ENCODE measurements at regions not wholly inside any gene's neighbourhood (a gene's known extent, or its start where the extent isn't known, plus 50 kb on each side); places are given as distances from the start of the nearest gene placed in this dataset.

GRCh38 chr3:124478830-124479229 lies 251.4 kb upstream of the UMPS start:
- H3K27me3 ChIP-seq (replicated peaks in 1 of 4; ENCODE audit: control insufficient read depth in 3 of 4, extremely low read depth in 1 of 4, insufficient read depth in 3 of 4, low read length in 3 of 4) = no peaks in the 10 kb centered on the region
- H3K4me3 ChIP-seq (ENCODE audit: extremely low read depth in 1 of 4, insufficient read depth in 2 of 4, low read depth in 3 of 4, low read length in 4 of 4) = no peak overlapping the region
- no peak overlapping the region for H2BK5ac ChIP-seq (ENCODE audit: low read depth, low read length)
- no peak overlapping the region for H4K5ac ChIP-seq (ENCODE audit: insufficient read length, low read depth, low read length)
- no peak overlapping the region for H3K4me2 ChIP-seq (ENCODE audit: insufficient read depth in 1 of 2, low read depth in 2 of 2, low read length in 2 of 2)
- H4K20me1 ChIP-seq (replicated peaks in 1 of 2; ENCODE audit: control insufficient read depth in 1 of 2, insufficient read depth in 2 of 2, low read length in 2 of 2) = peaks cover 0 to 1% of the 10 kb centered on the region in 2 experiments
- no peaks in the 10 kb centered on the region for H3K36me3 ChIP-seq (ENCODE audit: control insufficient read depth in 2 of 4, insufficient read depth in 4 of 4, low read length in 3 of 4)
- WGBS, 2 experiments (ENCODE audit: extremely low coverage in 1 of 2, insufficient coverage in 1 of 2, insufficient read length in 1 of 2, insufficient replicate concordance in 2 of 2, low coverage in 1 of 2, low lambda C conversion rate in 2 of 2, missing lambda C conversion rate in 1 of 2) = 84% methylated on average over 2 of the region's 2 CpGs; no CpG with 5 or more reads in 1 of the 2 experiments
- ChIA-PET POLR2A (ENCODE audit: partially characterized antibody) (no interaction called here), CTCF (ENCODE audit: partially characterized antibody) (interaction anchor here (1.0 to 1.7 kb wide), 2 partner anchors 10 to 80 kb away, joined by 3 to 5 read pairs; no protein-coding TSS in a partner anchor)
- DNase-seq (ENCODE audit: low read depth in 1 of 2, low spot score in 2 of 2) = no peak
- H2BK12ac ChIP-seq (ENCODE audit: low read depth, low read length) = no peak overlapping the region
- H2BK120ac ChIP-seq (replicated peaks; ENCODE audit: low read depth, low read length) = no peak overlapping the region
- H2AFZ ChIP-seq (ENCODE audit: low read length) = no peak overlapping the region
- no peak overlapping the region for H2BK20ac ChIP-seq (ENCODE audit: low read length)
- no peak overlapping the region for H3K9ac ChIP-seq (replicated peaks in 1 of 4; ENCODE audit: extremely low read depth in 1 of 4, low read depth in 3 of 4, low read length in 3 of 4)
- no peak overlapping the region for H3K23ac ChIP-seq (ENCODE audit: insufficient read length)
- no peak for FAIRE-seq
- no peak overlapping the region for H3K56ac ChIP-seq (replicated peaks; ENCODE audit: insufficient read length, low read depth, low read length)
- no peak overlapping the region for H2BK15ac ChIP-seq (ENCODE audit: low read length)
- no peaks in the 10 kb centered on the region for H3K23me2 ChIP-seq (ENCODE audit: low read depth, low read length)
- no peaks in the 10 kb centered on the region for H3K79me1 ChIP-seq (ENCODE audit: low read depth, low read length)
- no peaks in the 10 kb centered on the region for H3K79me2 ChIP-seq (ENCODE audit: control insufficient read depth in 1 of 2, insufficient read depth in 2 of 2, low read length in 2 of 2)
- H3K27ac ChIP-seq (ENCODE audit: low read depth, low read length) = no peak overlapping the region
- no peak overlapping the region for H2AK5ac ChIP-seq (ENCODE audit: low read depth, low read length)
- no peaks in the 10 kb centered on the region for H3K9me3 ChIP-seq (ENCODE audit: insufficient read depth in 2 of 2, low read depth in 1 of 2, low read length in 1 of 2)
- no peak overlapping the region for H3K14ac ChIP-seq (ENCODE audit: insufficient read length)
- no peak overlapping the region for H4K91ac ChIP-seq (replicated peaks; ENCODE audit: insufficient read length, low read length)
- H4K8ac ChIP-seq (ENCODE audit: extremely low read depth, insufficient read depth, low read length) = no peak overlapping the region
- H3K4ac ChIP-seq (replicated peaks; ENCODE audit: insufficient read length, low read depth, low read length) = no peak overlapping the region
- no peak overlapping the region for H3K18ac ChIP-seq (ENCODE audit: extremely low read depth, low read length)
- H3K4me1 ChIP-seq (replicated peaks in 1 of 4; ENCODE audit: control insufficient read depth in 3 of 4, insufficient read depth in 4 of 4, low read length in 3 of 4) = no peaks in the 10 kb centered on the region; a peak in 1 of 7 replicates
- TF ChIP-seq POLR2A (IDR thresholded peaks at IDR 0.05; ENCODE audit: control extremely low read depth in 1 of 2, low read depth in 2 of 2, low read length in 2 of 2) (no peak), SAP30 (IDR thresholded peaks at IDR 0.05; ENCODE audit: insufficient read depth, insufficient replicate concordance, low read length) (no peak), CTBP2 (IDR thresholded peaks at IDR 0.05; ENCODE audit: borderline replicate concordance, insufficient read depth, insufficient read length, low read length) (no peak), TAF7 (optimal IDR thresholded peaks at IDR 0.05; ENCODE audit: borderline replicate concordance, low read depth, low read length) (no peak), ATF2 (IDR thresholded peaks at IDR 0.05; ENCODE audit: low read length) (no peak), JUND (IDR thresholded peaks at IDR 0.05; ENCODE audit: low read length) (no peak), TEAD4 (IDR thresholded peaks at IDR 0.05; ENCODE audit: low read depth, low read length) (no peak), RAD21 (IDR thresholded peaks at IDR 0.05 in 1 of 2, conservative IDR thresholded peaks at IDR 0.05 in 1 of 2; ENCODE audit: low read depth in 2 of 2, low read length in 2 of 2) (no peak)
